ENCODE measurements at regions not wholly inside any gene's neighbourhood (a gene's known extent, or its start where the extent isn't known, plus 50 kb on each side); places are given as distances from the start of the nearest gene placed in this dataset.

DNA sequence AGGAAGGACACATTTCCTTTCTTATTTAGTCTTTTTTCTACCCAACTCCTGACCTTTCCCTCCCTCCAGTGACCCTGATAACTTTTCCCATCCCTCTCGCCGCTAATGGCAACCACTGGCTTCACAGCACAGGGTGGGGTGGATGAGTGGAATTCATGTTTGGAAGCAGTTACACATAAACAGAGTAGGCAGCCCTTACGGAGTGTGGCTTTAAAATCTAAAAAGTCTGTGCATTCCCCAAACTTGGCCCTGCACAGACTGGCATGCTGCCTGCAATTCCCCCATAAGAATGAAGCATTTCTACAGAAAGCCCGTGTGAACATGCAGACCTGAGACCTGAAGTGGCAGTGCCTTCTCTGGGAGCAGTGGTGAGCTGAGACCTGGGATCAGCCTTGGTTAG lies 196.7 kb upstream of the ADRA1D start:
- TF ChIP-seq CTCF (IDR thresholded peaks at IDR 0.05; ENCODE audit: unreplicated experiment in 3 of 3) = no peak
- Mint-ChIP-seq H3K36me3 (ENCODE audit: low read depth) (no peaks in the 10 kb centered on the region), H3K4me1 (peaks cover 21% of the 10 kb centered on the region), H3K4me3 (no peak overlapping the region), H3K27ac (no peak overlapping the region), H3K9me3 (no peaks in the 10 kb centered on the region), H3K27me3 (ENCODE audit: low read depth) (no peaks in the 10 kb centered on the region)

- H3K27me3 Mint-ChIP-seq (ENCODE audit: low read depth) = no peaks in the 10 kb centered on the region
- H3K9me3 Mint-ChIP-seq = no peaks in the 10 kb centered on the region
- H3K4me3 Mint-ChIP-seq = no peak overlapping the region
- peaks cover 18% of the 10 kb centered on the region for H3K4me1 Mint-ChIP-seq
- no peak overlapping the region for H3K27ac Mint-ChIP-seq
- H3K36me3 Mint-ChIP-seq (ENCODE audit: low read depth) = no peaks in the 10 kb centered on the region
- TF ChIP-seq CTCF (IDR thresholded peaks at IDR 0.05; ENCODE audit: unreplicated experiment in 3 of 3) = no peak
Observed at GRCh38 chr20:4445331-4445730, 196.2 kb upstream of the ADRA1D start.

DNA sequence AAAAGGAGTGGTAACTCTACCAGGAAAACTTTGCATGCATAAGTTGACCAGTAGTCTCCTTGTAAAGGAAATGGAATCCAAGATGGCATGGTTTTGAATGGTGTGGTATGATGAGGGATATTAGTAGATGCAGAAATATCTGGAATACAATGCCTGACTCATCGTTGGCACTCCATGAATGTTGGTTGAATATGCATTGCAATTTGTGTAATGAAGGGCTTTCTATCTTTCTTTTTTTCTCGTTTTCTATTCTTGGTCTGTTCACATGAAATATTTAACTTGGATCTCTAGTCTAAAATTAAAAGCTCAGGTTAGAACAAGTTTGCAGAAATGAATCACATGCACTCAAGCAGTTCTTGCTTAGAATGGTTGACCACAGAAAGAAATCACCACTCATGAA lies 195.3 kb upstream of the ADRA1D start:
- Mint-ChIP-seq H3K9me3 (no peaks in the 10 kb centered on the region), H3K4me3 (no peak overlapping the region), H3K27ac (no peak overlapping the region), H3K27me3 (ENCODE audit: low read depth) (no peaks in the 10 kb centered on the region), H3K36me3 (ENCODE audit: low read depth) (no peaks in the 10 kb centered on the region), H3K4me1 (peaks cover 12% of the 10 kb centered on the region)
- TF ChIP-seq CTCF (IDR thresholded peaks at IDR 0.05; ENCODE audit: unreplicated experiment in 3 of 3) = no peak

DNA sequence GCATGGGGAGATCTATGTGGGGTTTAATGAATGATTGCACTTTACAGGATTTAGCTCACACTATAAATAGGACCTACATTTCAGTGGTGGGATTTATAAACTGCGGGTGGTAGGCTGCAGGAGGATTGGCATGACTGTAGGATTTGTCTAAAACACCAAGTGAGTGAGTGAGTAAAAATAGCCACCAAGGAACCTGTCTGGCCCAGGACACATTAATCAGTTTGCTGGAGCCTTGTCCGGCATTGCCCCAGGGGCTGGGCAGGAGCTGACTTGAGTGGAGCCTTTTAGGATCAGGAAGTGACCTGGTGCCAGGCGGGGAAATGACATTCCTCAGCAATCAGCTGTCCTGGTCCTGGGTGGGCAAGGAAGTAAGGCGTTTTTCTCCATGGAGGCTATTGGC lies 193.9 kb upstream of the ADRA1D start:
- no peak overlapping the region for H3K4me3 Mint-ChIP-seq
- no peaks in the 10 kb centered on the region for H3K36me3 Mint-ChIP-seq (ENCODE audit: low read depth)
- no peak overlapping the region for H3K27ac Mint-ChIP-seq
- H3K4me1 Mint-ChIP-seq = peaks cover 12% of the 10 kb centered on the region
- no peak for TF ChIP-seq CTCF (IDR thresholded peaks at IDR 0.05; ENCODE audit: unreplicated experiment in 3 of 3)
- no peaks in the 10 kb centered on the region for H3K27me3 Mint-ChIP-seq (ENCODE audit: low read depth)
- H3K9me3 Mint-ChIP-seq = no peaks in the 10 kb centered on the region

- Mint-ChIP-seq H3K4me1 (peaks cover 12% of the 10 kb centered on the region), H3K4me3 (no peak overlapping the region), H3K9me3 (no peaks in the 10 kb centered on the region), H3K36me3 (ENCODE audit: low read depth) (no peaks in the 10 kb centered on the region), H3K27ac (no peak overlapping the region), H3K27me3 (ENCODE audit: low read depth) (no peaks in the 10 kb centered on the region)
- no peak for TF ChIP-seq CTCF (IDR thresholded peaks at IDR 0.05; ENCODE audit: unreplicated experiment in 3 of 3)
Observed at GRCh38 chr20:4441871-4442270, 192.8 kb upstream of the ADRA1D start.

- no peaks in the 10 kb centered on the region for H3K36me3 Mint-ChIP-seq (ENCODE audit: low read depth)
- no peak overlapping the region for H3K27ac Mint-ChIP-seq
- H3K9me3 Mint-ChIP-seq = no peaks in the 10 kb centered on the region
- H3K4me3 Mint-ChIP-seq = no peak overlapping the region
- H3K27me3 Mint-ChIP-seq (ENCODE audit: low read depth) = no peaks in the 10 kb centered on the region
- no peak for TF ChIP-seq CTCF (IDR thresholded peaks at IDR 0.05; ENCODE audit: unreplicated experiment in 3 of 3)
- H3K4me1 Mint-ChIP-seq = peaks cover 12% of the 10 kb centered on the region
Observed at GRCh38 chr20:4441191-4441590, 192.1 kb upstream of the ADRA1D start.
